ENCODE measurements at regions not wholly inside any gene's neighbourhood (a gene's known extent, or its start where the extent isn't known, plus 50 kb on each side); places are given as distances from the start of the nearest gene placed in this dataset.
"Not testable (repeated sequence)": the region's sequence is repeated elsewhere in the genome, so short reads cannot be mapped to it uniquely, and the experiment has no call there.

- BruUV-seq (replicated peaks) = no TSS peak
- H3K9me3 Mint-ChIP-seq (ENCODE audit: low read depth, unreplicated experiment) = no peaks in the 10 kb centered on the region
- no peaks in the 10 kb centered on the region for H3K4me1 Mint-ChIP-seq (ENCODE audit: low read depth, unreplicated experiment)
- CTCF ChIA-PET = no interaction called here
- intact Hi-C loops (cut with micrococcal nuclease; ENCODE audit: unreplicated experiment) = loop anchor here (10.0 kb wide), 1 partner anchor 186 kb away; no protein-coding TSS in a partner anchor
- no peaks in the 10 kb centered on the region for H3K36me3 Mint-ChIP-seq (ENCODE audit: insufficient read depth, unreplicated experiment)
- H3K27ac Mint-ChIP-seq (ENCODE audit: unreplicated experiment) = no peak overlapping the region
- no peak for DNase-seq
- H3K27me3 Mint-ChIP-seq (ENCODE audit: unreplicated experiment) = peaks cover 64% of the 10 kb centered on the region
- H3K4me3 Mint-ChIP-seq (ENCODE audit: low read depth, unreplicated experiment) = no peak overlapping the region
- TF ChIP-seq CTCF (IDR thresholded peaks at IDR 0.05; ENCODE audit: unreplicated experiment) = no peak
Measured at GRCh38 chr10:91740353-91740924, 57.8 kb upstream of the TNKS2 start.

GRCh38 chr10:91732265-91732664 lies 66.0 kb upstream of the TNKS2 start:
- intact Hi-C loops (cut with micrococcal nuclease; ENCODE audit: unreplicated experiment); H3K27ac Mint-ChIP-seq (ENCODE audit: unreplicated experiment); DNase-seq; H3K4me3 Mint-ChIP-seq (ENCODE audit: low read depth, unreplicated experiment); H3K36me3 Mint-ChIP-seq (ENCODE audit: insufficient read depth, unreplicated experiment); CTCF ChIA-PET; BruUV-seq (replicated peaks); H3K9me3 Mint-ChIP-seq (ENCODE audit: low read depth, unreplicated experiment); H3K4me1 Mint-ChIP-seq (ENCODE audit: low read depth, unreplicated experiment): not testable (repeated sequence)
- H3K27me3 Mint-ChIP-seq (ENCODE audit: unreplicated experiment) = peaks cover 43% of the 10 kb centered on the region

- H3K4me3 Mint-ChIP-seq (ENCODE audit: low read depth, unreplicated experiment); H3K9me3 Mint-ChIP-seq (ENCODE audit: low read depth, unreplicated experiment); H3K4me1 Mint-ChIP-seq (ENCODE audit: low read depth, unreplicated experiment); BruUV-seq (replicated peaks); intact Hi-C loops (cut with micrococcal nuclease; ENCODE audit: unreplicated experiment); DNase-seq; H3K36me3 Mint-ChIP-seq (ENCODE audit: insufficient read depth, unreplicated experiment); H3K27ac Mint-ChIP-seq (ENCODE audit: unreplicated experiment): not testable (repeated sequence)
- H3K27me3 Mint-ChIP-seq (ENCODE audit: unreplicated experiment) = peaks cover 18% of the 10 kb centered on the region
- CTCF ChIA-PET = interaction anchor here (0.6 kb wide), 1 partner anchor 95 kb away, joined by 3 read pairs; no protein-coding TSS in a partner anchor
Measured at GRCh38 chr10:91729339-91729738, 68.9 kb upstream of the TNKS2 start.

GRCh38 chr10:91726355-91726754 lies 71.9 kb upstream of the TNKS2 start:
- H3K9me3 Mint-ChIP-seq (ENCODE audit: low read depth, unreplicated experiment) = no peaks in the 10 kb centered on the region
- H3K4me1 Mint-ChIP-seq (ENCODE audit: low read depth, unreplicated experiment) = peaks cover 2% of the 10 kb centered on the region
- no peak overlapping the region for H3K4me3 Mint-ChIP-seq (ENCODE audit: low read depth, unreplicated experiment)
- H3K36me3 Mint-ChIP-seq (ENCODE audit: insufficient read depth, unreplicated experiment) = no peaks in the 10 kb centered on the region
- DNase-seq = no peak
- intact Hi-C loops (cut with micrococcal nuclease; ENCODE audit: unreplicated experiment) = no loop called here
- CTCF ChIA-PET = no interaction called here
- TF ChIP-seq CTCF (IDR thresholded peaks at IDR 0.05; ENCODE audit: unreplicated experiment) = no peak
- BruUV-seq (replicated peaks) = no TSS peak
- peaks cover 14% of the 10 kb centered on the region for H3K27me3 Mint-ChIP-seq (ENCODE audit: unreplicated experiment)
- H3K27ac Mint-ChIP-seq (ENCODE audit: unreplicated experiment) = no peak overlapping the region

GRCh38 chr10:91724933-91725332 lies 73.3 kb upstream of the TNKS2 start:
- Mint-ChIP-seq H3K36me3 (ENCODE audit: insufficient read depth, unreplicated experiment) (no peaks in the 10 kb centered on the region), H3K4me3 (ENCODE audit: low read depth, unreplicated experiment) (no peak overlapping the region), H3K9me3 (ENCODE audit: low read depth, unreplicated experiment) (no peaks in the 10 kb centered on the region), H3K27me3 (ENCODE audit: unreplicated experiment) (peaks cover 14% of the 10 kb centered on the region), H3K4me1 (ENCODE audit: low read depth, unreplicated experiment) (peaks cover 8% of the 10 kb centered on the region), H3K27ac (ENCODE audit: unreplicated experiment) (no peak overlapping the region)
- CTCF ChIA-PET = no interaction called here
- no peak for DNase-seq
- no TSS peak for BruUV-seq (replicated peaks)
- no peak for TF ChIP-seq CTCF (IDR thresholded peaks at IDR 0.05; ENCODE audit: unreplicated experiment)
- intact Hi-C loops (cut with micrococcal nuclease; ENCODE audit: unreplicated experiment) = no loop called here

Measured in Calu3 (cell line).